ENCODE measurements at regions not wholly inside any gene's neighbourhood (a gene's known extent, or its start where the extent isn't known, plus 50 kb on each side); places are given as distances from the start of the nearest gene placed in this dataset.

DNA sequence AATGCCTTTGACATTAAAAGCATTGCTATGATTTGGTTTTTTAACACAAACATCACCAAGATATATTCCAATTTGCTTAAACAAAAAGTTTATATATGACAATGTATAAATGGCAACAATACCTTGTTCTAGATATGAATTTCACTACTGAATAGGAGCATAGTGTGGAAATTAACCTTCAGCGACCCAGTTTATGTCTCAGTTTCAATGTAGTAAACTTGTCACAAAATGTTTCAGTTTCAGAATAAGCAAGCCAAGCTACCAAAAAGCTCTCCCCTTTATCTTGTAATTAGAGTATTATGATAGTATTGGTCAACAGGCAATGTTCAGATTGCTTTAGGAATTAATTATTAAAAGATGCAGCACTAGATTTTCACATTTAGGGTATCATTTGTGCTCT, 99.6 kb upstream of the PCDH15 start:
- Histone ChIP-seq H4K91ac (ENCODE audit: low read depth, low read length) (no peak overlapping the region), H3K4me3 (ENCODE audit: low read depth, low read length) (no peak overlapping the region), H4K12ac (ENCODE audit: low read depth, low read length) (no peak overlapping the region), H2AK5ac (ENCODE audit: low read length) (no peak overlapping the region), H3K18ac (ENCODE audit: low read length) (no peak overlapping the region), H3K36me3 (ENCODE audit: control insufficient read depth in 1 of 2, insufficient read depth in 2 of 2, low read length in 2 of 2) (no peaks in the 10 kb centered on the region), H3K4me2 (ENCODE audit: low read length) (no peak overlapping the region), H3K23ac (ENCODE audit: low read length) (no peak overlapping the region), H3K4ac (ENCODE audit: low read depth, low read length) (no peak overlapping the region), H4K8ac (ENCODE audit: low read depth, low read length) (no peak overlapping the region), H2AFZ (ENCODE audit: insufficient read depth, low read length, poor library complexity) (no peak overlapping the region), H2BK12ac (ENCODE audit: low read length) (no peak overlapping the region), H3K27me3 (ENCODE audit: insufficient read depth, low read length) (no peaks in the 10 kb centered on the region), H3K27ac (ENCODE audit: low read depth, low read length) (no peak overlapping the region), H3K9ac (ENCODE audit: low read length) (no peak overlapping the region), H2BK120ac (ENCODE audit: insufficient read depth, low read length, poor library complexity) (no peak overlapping the region), H3K79me2 (ENCODE audit: control insufficient read depth, insufficient read depth, low read length, poor library complexity) (no peaks in the 10 kb centered on the region), H2BK5ac (ENCODE audit: low read depth, low read length, poor library complexity) (no peak overlapping the region), H3K14ac (ENCODE audit: low read length) (no peak overlapping the region), H3K4me1 (ENCODE audit: control insufficient read depth in 1 of 2, insufficient read depth in 2 of 2, low read length in 2 of 2) (no peaks in the 10 kb centered on the region), H3K79me1 (ENCODE audit: low read length) (no peaks in the 10 kb centered on the region), H3K9me3 (ENCODE audit: insufficient read depth, low read depth, low read length) (no peaks in the 10 kb centered on the region)
- DNase-seq: no peak
- WGBS (ENCODE audit: extremely low coverage, insufficient coverage, insufficient read length): no CpG with 5 or more reads among the region's 1 CpG

DNA sequence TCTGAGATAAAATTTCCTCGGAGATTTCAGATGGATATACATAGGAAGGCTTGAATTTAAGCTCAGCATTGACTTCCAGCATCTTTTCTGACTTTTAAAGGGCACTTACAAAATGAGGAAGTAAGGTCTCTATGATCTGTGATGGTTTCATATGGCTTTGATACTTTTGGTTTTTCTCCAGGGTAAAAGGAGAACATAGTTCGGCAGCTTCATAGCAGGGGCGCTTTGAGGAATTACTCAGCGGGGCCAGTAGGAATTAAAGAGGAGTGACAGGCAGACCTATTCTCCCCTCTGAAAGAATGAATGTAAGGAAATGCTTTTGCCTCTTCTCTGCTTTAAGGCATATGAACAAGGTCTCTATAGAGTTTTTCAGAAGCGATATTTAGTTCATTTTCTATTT, 80.0 kb upstream of the PCDH15 start:
- Histone ChIP-seq H3K4ac (ENCODE audit: low read depth, low read length) (no peak overlapping the region), H3K9me3 (ENCODE audit: insufficient read depth, low read depth, low read length) (no peaks in the 10 kb centered on the region), H3K14ac (ENCODE audit: low read length) (no peak overlapping the region), H3K79me2 (ENCODE audit: control insufficient read depth, insufficient read depth, low read length, poor library complexity) (no peaks in the 10 kb centered on the region), H2AK5ac (ENCODE audit: low read length) (no peak overlapping the region), H2BK12ac (ENCODE audit: low read length) (no peak overlapping the region), H4K91ac (ENCODE audit: low read depth, low read length) (no peak overlapping the region), H2AFZ (ENCODE audit: insufficient read depth, low read length, poor library complexity) (no peak overlapping the region), H3K23ac (ENCODE audit: low read length) (no peak overlapping the region), H3K27ac (ENCODE audit: low read depth, low read length) (no peak overlapping the region), H3K9ac (ENCODE audit: low read length) (no peak overlapping the region), H3K27me3 (ENCODE audit: insufficient read depth, low read length) (no peaks in the 10 kb centered on the region), H3K4me2 (ENCODE audit: low read length) (no peak overlapping the region), H3K36me3 (ENCODE audit: control insufficient read depth in 1 of 2, insufficient read depth in 2 of 2, low read length in 2 of 2) (no peaks in the 10 kb centered on the region), H2BK120ac (ENCODE audit: insufficient read depth, low read length, poor library complexity) (no peak overlapping the region), H3K79me1 (ENCODE audit: low read length) (no peaks in the 10 kb centered on the region), H2BK5ac (ENCODE audit: low read depth, low read length, poor library complexity) (no peak overlapping the region), H4K12ac (ENCODE audit: low read depth, low read length) (no peak overlapping the region), H3K4me1 (ENCODE audit: control insufficient read depth in 1 of 2, insufficient read depth in 2 of 2, low read length in 2 of 2) (no peaks in the 10 kb centered on the region), H3K18ac (ENCODE audit: low read length) (no peak overlapping the region), H4K8ac (ENCODE audit: low read depth, low read length) (no peak overlapping the region), H3K4me3 (ENCODE audit: low read depth, low read length) (no peak overlapping the region)
- WGBS (ENCODE audit: extremely low coverage, insufficient coverage, insufficient read length): no CpG with 5 or more reads among the region's 5 CpGs
- DNase-seq: no peak

DNA sequence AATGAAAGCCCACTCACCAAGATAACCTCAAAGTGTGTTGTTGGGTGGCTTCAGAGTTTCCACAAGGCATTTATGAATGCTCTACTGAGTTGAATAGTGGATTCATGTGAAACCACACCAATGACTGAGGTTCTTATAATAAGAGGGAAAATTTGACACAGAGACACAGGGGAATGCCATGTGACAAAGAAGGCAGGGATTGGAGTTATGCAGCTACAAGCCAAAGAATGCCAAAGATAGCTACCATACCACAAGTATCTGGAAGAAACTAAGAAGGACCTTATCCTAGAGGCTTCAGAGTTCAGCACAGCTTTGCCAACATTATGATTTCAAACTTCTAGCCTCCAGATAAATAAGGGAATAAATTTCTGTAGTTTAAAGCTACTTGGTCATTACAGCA, 68.0 kb upstream of the PCDH15 start:
- Histone ChIP-seq H2BK12ac (ENCODE audit: low read length) (no peak overlapping the region), H3K79me1 (ENCODE audit: low read length) (no peaks in the 10 kb centered on the region), H3K4me1 (ENCODE audit: control insufficient read depth in 1 of 2, insufficient read depth in 2 of 2, low read length in 2 of 2) (no peaks in the 10 kb centered on the region), H3K9ac (ENCODE audit: low read length) (no peak overlapping the region), H3K14ac (ENCODE audit: low read length) (no peak overlapping the region), H3K4ac (ENCODE audit: low read depth, low read length) (no peak overlapping the region), H3K18ac (ENCODE audit: low read length) (no peak overlapping the region), H3K36me3 (ENCODE audit: control insufficient read depth in 1 of 2, insufficient read depth in 2 of 2, low read length in 2 of 2) (no peaks in the 10 kb centered on the region), H3K9me3 (ENCODE audit: insufficient read depth, low read depth, low read length) (no peaks in the 10 kb centered on the region), H2AK5ac (ENCODE audit: low read length) (no peak overlapping the region), H2BK120ac (ENCODE audit: insufficient read depth, low read length, poor library complexity) (no peak overlapping the region), H3K79me2 (ENCODE audit: control insufficient read depth, insufficient read depth, low read length, poor library complexity) (no peaks in the 10 kb centered on the region), H3K4me3 (ENCODE audit: low read depth, low read length) (no peak overlapping the region), H3K23ac (ENCODE audit: low read length) (no peak overlapping the region), H3K27ac (ENCODE audit: low read depth, low read length) (no peak overlapping the region), H2BK5ac (ENCODE audit: low read depth, low read length, poor library complexity) (no peak overlapping the region), H4K91ac (ENCODE audit: low read depth, low read length) (no peak overlapping the region), H3K4me2 (ENCODE audit: low read length) (no peak overlapping the region), H3K27me3 (ENCODE audit: insufficient read depth, low read length) (no peaks in the 10 kb centered on the region), H4K12ac (ENCODE audit: low read depth, low read length) (no peak overlapping the region), H4K8ac (ENCODE audit: low read depth, low read length) (no peak overlapping the region), H2AFZ (ENCODE audit: insufficient read depth, low read length, poor library complexity) (no peak overlapping the region)
- DNase-seq: peak in 1 of 2 donors; percentile 30

DNA sequence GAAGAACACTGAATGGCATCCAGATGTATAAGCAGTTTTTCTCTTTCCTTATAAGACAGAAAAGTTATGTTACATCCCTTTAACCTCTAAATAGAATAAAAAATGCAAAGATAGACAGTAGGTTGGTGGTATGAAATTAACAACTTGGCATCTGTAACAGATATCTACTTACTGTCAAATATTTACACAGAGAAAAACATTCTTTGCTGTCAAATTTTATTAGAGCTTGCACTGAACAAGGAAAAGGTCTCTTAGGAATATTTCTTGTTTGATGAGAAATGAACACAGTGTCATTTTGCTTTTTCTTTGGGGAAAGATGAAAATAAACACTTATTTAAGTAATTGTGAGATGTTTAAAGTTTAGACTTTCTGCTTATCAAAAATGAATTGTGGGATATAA, 65.6 kb upstream of the PCDH15 start:
- Histone ChIP-seq H3K9me3 (ENCODE audit: insufficient read depth, low read depth, low read length) (no peaks in the 10 kb centered on the region), H3K4me2 (ENCODE audit: low read length) (no peak overlapping the region), H4K91ac (ENCODE audit: low read depth, low read length) (no peak overlapping the region), H2BK5ac (ENCODE audit: low read depth, low read length, poor library complexity) (no peak overlapping the region), H3K79me1 (ENCODE audit: low read length) (no peaks in the 10 kb centered on the region), H4K12ac (ENCODE audit: low read depth, low read length) (no peak overlapping the region), H3K23ac (ENCODE audit: low read length) (no peak overlapping the region), H2BK12ac (ENCODE audit: low read length) (no peak overlapping the region), H3K18ac (ENCODE audit: low read length) (no peak overlapping the region), H4K8ac (ENCODE audit: low read depth, low read length) (no peak overlapping the region), H3K4me3 (ENCODE audit: low read depth, low read length) (no peak overlapping the region), H3K14ac (ENCODE audit: low read length) (no peak overlapping the region), H3K36me3 (ENCODE audit: control insufficient read depth in 1 of 2, insufficient read depth in 2 of 2, low read length in 2 of 2) (no peaks in the 10 kb centered on the region), H3K27me3 (ENCODE audit: insufficient read depth, low read length) (no peaks in the 10 kb centered on the region), H2BK120ac (ENCODE audit: insufficient read depth, low read length, poor library complexity) (no peak overlapping the region), H3K9ac (ENCODE audit: low read length) (no peak overlapping the region), H2AK5ac (ENCODE audit: low read length) (no peak overlapping the region), H3K79me2 (ENCODE audit: control insufficient read depth, insufficient read depth, low read length, poor library complexity) (no peaks in the 10 kb centered on the region), H3K4ac (ENCODE audit: low read depth, low read length) (no peak overlapping the region), H3K27ac (ENCODE audit: low read depth, low read length) (no peak overlapping the region), H3K4me1 (ENCODE audit: control insufficient read depth in 1 of 2, insufficient read depth in 2 of 2, low read length in 2 of 2) (no peaks in the 10 kb centered on the region), H2AFZ (ENCODE audit: insufficient read depth, low read length, poor library complexity) (no peak overlapping the region)
- no peak for DNase-seq

DNA sequence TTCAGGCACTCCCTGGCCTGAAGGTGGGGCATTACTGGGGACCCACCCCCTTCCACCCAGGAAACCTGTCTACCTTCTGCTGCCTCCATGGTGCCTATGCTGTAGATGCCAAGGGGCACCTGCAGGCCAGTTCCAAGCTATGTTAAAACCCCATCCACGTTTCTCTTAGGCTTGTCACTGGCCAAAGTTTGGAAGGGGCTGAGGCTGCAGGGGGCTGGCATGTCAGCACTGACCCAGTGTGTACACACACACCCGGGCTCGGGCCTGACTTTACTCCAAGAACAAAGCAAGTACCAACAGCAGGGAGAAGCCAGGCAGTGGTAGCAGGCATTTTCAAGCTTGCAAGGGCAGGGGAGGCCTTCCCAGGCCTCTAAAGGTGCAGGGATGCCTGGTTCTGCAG, 53.8 kb upstream of the PCDH15 start:
- no CpG with 5 or more reads among the region's 3 CpGs for WGBS (ENCODE audit: extremely low coverage, insufficient coverage, insufficient read length)
- Histone ChIP-seq H2AFZ (ENCODE audit: insufficient read depth, low read length, poor library complexity) (no peak overlapping the region), H3K79me1 (ENCODE audit: low read length) (no peaks in the 10 kb centered on the region), H2BK12ac (ENCODE audit: low read length) (no peak overlapping the region), H4K91ac (ENCODE audit: low read depth, low read length) (no peak overlapping the region), H3K4me2 (ENCODE audit: low read length) (no peak overlapping the region), H3K27ac (ENCODE audit: low read depth, low read length) (no peak overlapping the region), H3K4me3 (ENCODE audit: low read depth, low read length) (no peak overlapping the region), H3K9me3 (ENCODE audit: insufficient read depth, low read depth, low read length) (no peaks in the 10 kb centered on the region), H3K36me3 (ENCODE audit: control insufficient read depth in 1 of 2, insufficient read depth in 2 of 2, low read length in 2 of 2) (no peaks in the 10 kb centered on the region), H2BK5ac (ENCODE audit: low read depth, low read length, poor library complexity) (no peak overlapping the region), H2BK120ac (ENCODE audit: insufficient read depth, low read length, poor library complexity) (no peak overlapping the region), H4K8ac (ENCODE audit: low read depth, low read length) (no peak overlapping the region), H3K79me2 (ENCODE audit: control insufficient read depth, insufficient read depth, low read length, poor library complexity) (no peaks in the 10 kb centered on the region), H3K27me3 (ENCODE audit: insufficient read depth, low read length) (no peaks in the 10 kb centered on the region), H3K4me1 (ENCODE audit: control insufficient read depth in 1 of 2, insufficient read depth in 2 of 2, low read length in 2 of 2) (no peaks in the 10 kb centered on the region), H4K12ac (ENCODE audit: low read depth, low read length) (no peak overlapping the region), H3K4ac (ENCODE audit: low read depth, low read length) (no peak overlapping the region), H2AK5ac (ENCODE audit: low read length) (no peak overlapping the region), H3K14ac (ENCODE audit: low read length) (no peak overlapping the region), H3K18ac (ENCODE audit: low read length) (no peak overlapping the region), H3K23ac (ENCODE audit: low read length) (no peak overlapping the region), H3K9ac (ENCODE audit: low read length) (no peak overlapping the region)
- DNase-seq: no peak

Data from trophoblast cell (in vitro differentiated cells and primary cell).